HepG2 (cell line): ENCODE measurements at regions not wholly inside any gene's neighbourhood (a gene's known extent, or its start where the extent isn't known, plus 50 kb on each side); places are given as distances from the start of the nearest gene placed in this dataset.

Experiments
- DNMT3B ChIP-seq: conservative IDR thresholded peaks from 2 replicates; pipeline ENCODE4 v1.6.1; 2016; ENCODE audit warnings: missing biosample characterization, control low read depth
- HMG20B ChIP-seq: conservative IDR thresholded peaks from 2 replicates; pipeline ENCODE4 v1.6.1; 2016; ENCODE audit warnings: missing genetic modification reagents, missing compliant biosample characterization
- IKZF1 ChIP-seq: fragments of 450-650 bp; IDR thresholded peaks from 2 replicates; pipeline ENCODE4 v1.7.1; 2016
- MAX ChIP-seq: IDR thresholded peaks from 2 replicates; pipeline ENCODE4 v1.6.1; 2012; ENCODE audit warnings: inconsistent platforms
- POLR2A ChIP-seq, 2 experiments: IDR thresholded peaks; 2 replicates each; pipeline ENCODE4 v1.6.1; 2011; ENCODE audit warnings: low read depth in 2 of 2, low read length in 2 of 2, mild to moderate bottlenecking in 1 of 2, moderate library complexity in 1 of 2; ENCODE audit not compliant: insufficient read depth in 1 of 2
- TF ChIP-seq, protein P1 (sequence below): sonication (generic); formaldehyde crosslinking; IDR thresholded peaks from 2 replicates; pipeline ENCODE4 v1.5.0; 2020; ENCODE audit warnings: mild to moderate bottlenecking, missing genetic modification reagents, moderate library complexity

DNA sequence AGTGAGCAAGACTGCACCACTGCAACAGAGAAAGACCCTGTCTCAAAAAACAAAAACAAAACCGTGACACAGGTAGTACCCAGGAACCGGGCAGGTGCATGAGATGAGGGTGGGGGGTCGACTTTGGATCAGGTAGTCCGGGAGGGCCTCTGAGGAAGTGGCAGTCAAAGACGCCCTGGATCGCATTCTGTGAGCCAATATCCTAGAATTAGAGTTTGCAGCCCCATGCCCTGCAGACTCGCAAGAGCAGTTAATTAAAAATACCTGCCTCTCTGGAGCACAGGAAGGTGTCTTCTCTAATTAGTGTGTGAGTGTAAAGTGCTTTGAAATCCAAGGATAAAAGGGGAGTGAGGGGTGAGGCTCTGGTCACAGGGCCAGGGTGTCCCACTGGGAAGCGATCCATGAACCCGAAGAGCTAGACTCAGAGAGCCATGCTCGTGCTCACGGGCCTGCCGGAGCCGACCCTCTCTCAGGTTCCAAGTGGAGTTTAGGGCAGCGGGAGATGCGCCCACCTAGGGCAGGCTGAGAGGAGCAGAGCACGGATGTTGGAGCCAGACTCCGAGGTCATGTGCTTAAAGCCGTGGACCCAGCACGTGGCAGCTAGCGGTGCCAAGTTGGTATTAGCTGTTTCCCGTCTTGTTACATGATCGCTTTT lies 74.7 kb upstream of the PTPN1 start:
- TF ChIP-seq MAX (peak; percentile 70), DNMT3B (CRISPR knock-in tag) (no peak), POLR2A (IDR thresholded peaks at IDR 0.05; ENCODE audit: insufficient read depth in 1 of 2, low read depth in 2 of 2, low read length in 2 of 2) (no peak), IKZF1 (no peak), HMG20B (CRISPR knock-in tag) (no peak)
- TF ChIP-seq, protein P1, sequence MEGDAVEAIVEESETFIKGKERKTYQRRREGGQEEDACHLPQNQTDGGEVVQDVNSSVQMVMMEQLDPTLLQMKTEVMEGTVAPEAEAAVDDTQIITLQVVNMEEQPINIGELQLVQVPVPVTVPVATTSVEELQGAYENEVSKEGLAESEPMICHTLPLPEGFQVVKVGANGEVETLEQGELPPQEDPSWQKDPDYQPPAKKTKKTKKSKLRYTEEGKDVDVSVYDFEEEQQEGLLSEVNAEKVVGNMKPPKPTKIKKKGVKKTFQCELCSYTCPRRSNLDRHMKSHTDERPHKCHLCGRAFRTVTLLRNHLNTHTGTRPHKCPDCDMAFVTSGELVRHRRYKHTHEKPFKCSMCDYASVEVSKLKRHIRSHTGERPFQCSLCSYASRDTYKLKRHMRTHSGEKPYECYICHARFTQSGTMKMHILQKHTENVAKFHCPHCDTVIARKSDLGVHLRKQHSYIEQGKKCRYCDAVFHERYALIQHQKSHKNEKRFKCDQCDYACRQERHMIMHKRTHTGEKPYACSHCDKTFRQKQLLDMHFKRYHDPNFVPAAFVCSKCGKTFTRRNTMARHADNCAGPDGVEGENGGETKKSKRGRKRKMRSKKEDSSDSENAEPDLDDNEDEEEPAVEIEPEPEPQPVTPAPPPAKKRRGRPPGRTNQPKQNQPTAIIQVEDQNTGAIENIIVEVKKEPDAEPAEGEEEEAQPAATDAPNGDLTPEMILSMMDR (CRISPR knock-in tag): no peak
